OCI-LY3 (cell line): ENCODE measurements at regions not wholly inside any gene's neighbourhood (a gene's known extent, or its start where the extent isn't known, plus 50 kb on each side); places are given as distances from the start of the nearest gene placed in this dataset.
"Not testable (repeated sequence)": the region's sequence is repeated elsewhere in the genome, so short reads cannot be mapped to it uniquely, and the experiment has no call there.

Experiments
- H2AFZ ChIP-seq: fragments of 200-600, 300-600 bp; shearing (Covaris generic); 2 replicates; pipeline ENCODE4 v1.6.0; 2014; ENCODE audit warnings: antibody characterized with exemption, low read depth, low read length
- H3K27ac ChIP-seq: fragments of 200-600, 300-600 bp; sonication (generic); 2 replicates; pipeline ENCODE4 v1.5.1; 2014; ENCODE audit warnings: mild to moderate bottlenecking, low read length, moderate library complexity, mixed read lengths
- H3K27me3 ChIP-seq: fragments of 200-600, 300-600 bp; sonication (generic); 2 replicates; pipeline ENCODE4 v1.6.1; 2014; ENCODE audit warnings: low read depth, low read length, mixed read lengths
- H3K36me3 ChIP-seq: fragments of 200-600, 300-600 bp; sonication (generic); replicated peaks from 2 replicates; pipeline ENCODE3; 2014; ENCODE audit warnings: low read depth, low read length, mixed read lengths
- H3K4me1 ChIP-seq: fragments of 300-600, 200-600 bp; sonication (generic); 2 replicates; pipeline ENCODE4 v1.6.1; 2014; ENCODE audit warnings: low read length, mixed read lengths
- H3K4me2 ChIP-seq: fragments of 200-600, 300-600 bp; sonication (generic); 2 replicates; pipeline ENCODE4 v1.6.1; 2014; ENCODE audit warnings: low read length, mixed read lengths
- H3K4me3 ChIP-seq: fragments of 300-600, 200-600 bp; sonication (generic); 2 replicates; pipeline ENCODE4 v1.5.1; 2014; ENCODE audit warnings: antibody characterized with exemption, mild to moderate bottlenecking, low read length, moderate library complexity
- H3K79me2 ChIP-seq: fragments of 300-600, 200-600 bp; shearing (Covaris generic); 2 replicates; pipeline ENCODE4 v1.6.1; 2014; ENCODE audit warnings: mild to moderate bottlenecking, low read length, mixed read lengths
- H3K9ac ChIP-seq: fragments of 300-600, 200-600 bp; shearing (Covaris generic); 2 replicates; pipeline ENCODE4 v1.6.0; 2014; ENCODE audit warnings: mild to moderate bottlenecking, low read length, moderate library complexity
- H3K9me3 ChIP-seq: fragments of 200-600, 300-600 bp; shearing (Covaris generic); 2 replicates; pipeline ENCODE4 v1.6.1; 2014; ENCODE audit warnings: low read length, mixed read lengths; ENCODE audit not compliant: insufficient read depth
- H4K20me1 ChIP-seq: fragments of 200-600, 300-600 bp; sonication (generic); 2 replicates; pipeline ENCODE4 v1.6.1; 2016; ENCODE audit warnings: low read length, mixed read lengths; ENCODE audit not compliant: insufficient read depth
- CTCF ChIP-seq: fragments of 200-600, 300-600 bp; sonication (generic); IDR thresholded peaks from 2 replicates; pipeline ENCODE4 v1.5.1; 2014; ENCODE audit warnings: antibody characterized with exemption, low read length, low read depth
- EZH2phosphoT487 ChIP-seq: fragments of 200-600 bp; shearing (Covaris generic); IDR thresholded peaks from 2 replicates; pipeline ENCODE4 v1.6.1; 2018; ENCODE audit warnings: antibody characterized with exemption, mixed run types, low read depth

- H3K4me2 ChIP-seq = no peak overlapping the region
- TF ChIP-seq EZH2phosphoT487 = no peak
- no peak for TF ChIP-seq CTCF
- H3K9me3 ChIP-seq = no peaks in the 10 kb centered on the region
- peaks cover 12% of the 10 kb centered on the region for H3K4me1 ChIP-seq
- H3K4me3 ChIP-seq = no peak overlapping the region
- H3K27ac ChIP-seq = no peak overlapping the region
- no peak overlapping the region for H2AFZ ChIP-seq
- no peak overlapping the region for H3K9ac ChIP-seq
- H3K79me2 ChIP-seq = no peaks in the 10 kb centered on the region
- peaks cover 40% of the 10 kb centered on the region for H3K27me3 ChIP-seq
- no peaks in the 10 kb centered on the region for H3K36me3 ChIP-seq
- H4K20me1 ChIP-seq = no peaks in the 10 kb centered on the region
Measured at GRCh38 chr15:83380059-83380458, 67.1 kb upstream of the SH3GL3 start.

GRCh38 chr15:83380682-83381081 lies 66.5 kb upstream of the SH3GL3 start:
- Histone ChIP-seq H3K79me2 (no peaks in the 10 kb centered on the region), H3K27me3 (peaks cover 34% of the 10 kb centered on the region), H3K36me3 (no peaks in the 10 kb centered on the region), H3K4me1 (peaks cover 12% of the 10 kb centered on the region), H4K20me1 (no peaks in the 10 kb centered on the region), H3K27ac (no peak overlapping the region), H3K4me2 (peak overlapping the region; percentile 18; the same call in 1 of the 2 replicates), H3K4me3 (no peak overlapping the region), H2AFZ (no peak overlapping the region), H3K9ac (no peak overlapping the region), H3K9me3 (no peaks in the 10 kb centered on the region)
- peak; percentile 86 for TF ChIP-seq CTCF
- no peak for TF ChIP-seq EZH2phosphoT487

- not testable (repeated sequence) for H3K79me2 ChIP-seq, H2AFZ ChIP-seq, H3K36me3 ChIP-seq, H3K27ac ChIP-seq, H3K4me2 ChIP-seq, H3K9ac ChIP-seq, H3K4me3 ChIP-seq, H3K9me3 ChIP-seq, H4K20me1 ChIP-seq
- peaks cover 12% of the 10 kb centered on the region for H3K4me1 ChIP-seq
- peaks cover 11% of the 10 kb centered on the region for H3K27me3 ChIP-seq
Measured at GRCh38 chr15:83383608-83384139, 63.5 kb upstream of the SH3GL3 start.

- Histone ChIP-seq H4K20me1 (no peaks in the 10 kb centered on the region), H3K79me2 (no peaks in the 10 kb centered on the region), H3K4me1 (no peaks in the 10 kb centered on the region), H3K36me3 (no peaks in the 10 kb centered on the region), H3K27me3 (peaks cover 61% of the 10 kb centered on the region), H3K4me3 (no peak overlapping the region), H3K9me3 (no peaks in the 10 kb centered on the region), H2AFZ (no peak overlapping the region), H3K9ac (no peak overlapping the region), H3K27ac (no peak overlapping the region), H3K4me2 (no peak overlapping the region)
- TF ChIP-seq EZH2phosphoT487 (no peak), CTCF (no peak)
Measured at GRCh38 chr15:83396101-83396500, 51.0 kb upstream of the SH3GL3 start.
